GM21786 (cell line): ENCODE measurements at regions not wholly inside any gene's neighbourhood (a gene's known extent, or its start where the extent isn't known, plus 50 kb on each side); places are given as distances from the start of the nearest gene placed in this dataset.

Source experiments
- ATAC-seq: cut with Tn5 transposase; IDR thresholded peaks from one replicate; pipeline ENCODE4 v1.9.1; 2021; ENCODE audit not compliant: unreplicated experiment

- no peak for ATAC-seq
Measured at GRCh38 chr2:129070663-129071062, 752.0 kb upstream of the HS6ST1 start.

- ATAC-seq: no peak
Measured at GRCh38 chr2:129071531-129071930, 752.9 kb upstream of the HS6ST1 start.

GRCh38 chr2:129074298-129074920, 755.7 kb upstream of the HS6ST1 start:
- ATAC-seq: no peak

- no peak for ATAC-seq
Measured at GRCh38 chr2:129078548-129078947, 759.9 kb upstream of the HS6ST1 start.

- no peak for ATAC-seq
Measured at GRCh38 chr2:129080715-129081476, 762.2 kb upstream of the HS6ST1 start.

- no peak for ATAC-seq
Measured at GRCh38 chr2:129085386-129085785, 766.7 kb upstream of the HS6ST1 start.

GRCh38 chr2:129087133-129087813, 768.6 kb upstream of the HS6ST1 start:
- ATAC-seq: no peak

GRCh38 chr2:129091620-129092019, 773.0 kb upstream of the HS6ST1 start:
- ATAC-seq: no peak

- ATAC-seq: no peak
Measured at GRCh38 chr2:129092956-129093355, 774.3 kb upstream of the HS6ST1 start.

- no peak for ATAC-seq
Measured at GRCh38 chr2:129101186-129101585, 782.5 kb upstream of the HS6ST1 start.

- no peak for ATAC-seq
Measured at GRCh38 chr2:129103936-129104878, 785.5 kb upstream of the HS6ST1 start.

- no peak for ATAC-seq
Measured at GRCh38 chr2:129112181-129112580, 793.5 kb upstream of the HS6ST1 start.

GRCh38 chr2:129113776-129114175, 795.1 kb upstream of the HS6ST1 start:
- no peak for ATAC-seq

- no peak for ATAC-seq
Measured at GRCh38 chr2:129117434-129117833, 798.8 kb upstream of the HS6ST1 start.

- no peak for ATAC-seq
Measured at GRCh38 chr2:129118296-129118695, 799.6 kb upstream of the HS6ST1 start.

GRCh38 chr2:129129087-129129486, 810.4 kb upstream of the HS6ST1 start:
- ATAC-seq: no peak

- no peak for ATAC-seq
Measured at GRCh38 chr2:129133692-129134641, 815.3 kb upstream of the HS6ST1 start.

- no peak for ATAC-seq
Measured at GRCh38 chr2:129135017-129135416, 816.3 kb upstream of the HS6ST1 start.

GRCh38 chr2:129139380-129139779, 820.7 kb upstream of the HS6ST1 start:
- ATAC-seq: no peak

GRCh38 chr2:129142465-129142864, 823.8 kb upstream of the HS6ST1 start:
- ATAC-seq: no peak
